ENCODE measurements at regions not wholly inside any gene's neighbourhood (a gene's known extent, or its start where the extent isn't known, plus 50 kb on each side); places are given as distances from the start of the nearest gene placed in this dataset.

DNA sequence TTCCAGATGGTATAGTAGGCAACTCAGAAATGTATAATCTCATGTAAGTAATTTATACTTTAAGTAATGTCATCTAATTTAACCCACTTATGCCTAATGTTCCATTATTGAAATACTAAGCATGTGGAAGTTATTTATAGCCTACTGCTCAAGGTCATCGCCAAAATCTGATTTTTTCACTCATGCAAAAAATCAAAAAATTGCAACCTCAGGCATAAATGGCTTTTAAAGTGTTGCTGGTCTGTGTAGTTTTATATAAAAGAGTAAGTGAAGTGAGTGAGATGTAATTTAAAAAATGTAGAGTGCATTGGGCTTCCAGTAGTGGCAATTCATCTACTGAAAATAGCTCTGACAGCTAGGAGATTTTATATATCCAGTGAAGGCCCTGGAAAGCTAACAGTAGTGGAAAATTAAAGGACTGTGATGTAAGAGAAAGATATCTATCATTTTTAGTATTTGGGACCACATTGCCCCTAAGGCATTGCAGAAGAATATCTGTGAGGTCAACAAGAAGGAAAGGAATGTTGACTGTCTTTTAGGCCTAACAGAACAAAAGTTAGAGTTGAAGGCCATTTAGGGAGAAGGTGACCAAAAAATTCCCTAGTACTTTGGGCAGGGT lies 624.5 kb upstream of the CHORDC1 start:
- WGBS (ENCODE audit: insufficient coverage, low coverage, low lambda C conversion rate, missing lambda C conversion rate), result 71% methylated on average over 1 of the region's 1 CpG
- Histone ChIP-seq H3K4me1 (no peaks in the 10 kb centered on the region), H3K4me3 (no peak overlapping the region), H3K9me3 (no peaks in the 10 kb centered on the region), H3K36me3 (no peaks in the 10 kb centered on the region), H3K27me3 (no peaks in the 10 kb centered on the region), H3K27ac (no peak overlapping the region)
- ATAC-seq (no peak), DNase-seq (no peak)
- intact Hi-C loops (cut with DNase I), result no loop called here
- TF ChIP-seq, protein P1, sequence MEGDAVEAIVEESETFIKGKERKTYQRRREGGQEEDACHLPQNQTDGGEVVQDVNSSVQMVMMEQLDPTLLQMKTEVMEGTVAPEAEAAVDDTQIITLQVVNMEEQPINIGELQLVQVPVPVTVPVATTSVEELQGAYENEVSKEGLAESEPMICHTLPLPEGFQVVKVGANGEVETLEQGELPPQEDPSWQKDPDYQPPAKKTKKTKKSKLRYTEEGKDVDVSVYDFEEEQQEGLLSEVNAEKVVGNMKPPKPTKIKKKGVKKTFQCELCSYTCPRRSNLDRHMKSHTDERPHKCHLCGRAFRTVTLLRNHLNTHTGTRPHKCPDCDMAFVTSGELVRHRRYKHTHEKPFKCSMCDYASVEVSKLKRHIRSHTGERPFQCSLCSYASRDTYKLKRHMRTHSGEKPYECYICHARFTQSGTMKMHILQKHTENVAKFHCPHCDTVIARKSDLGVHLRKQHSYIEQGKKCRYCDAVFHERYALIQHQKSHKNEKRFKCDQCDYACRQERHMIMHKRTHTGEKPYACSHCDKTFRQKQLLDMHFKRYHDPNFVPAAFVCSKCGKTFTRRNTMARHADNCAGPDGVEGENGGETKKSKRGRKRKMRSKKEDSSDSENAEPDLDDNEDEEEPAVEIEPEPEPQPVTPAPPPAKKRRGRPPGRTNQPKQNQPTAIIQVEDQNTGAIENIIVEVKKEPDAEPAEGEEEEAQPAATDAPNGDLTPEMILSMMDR (IDR thresholded peaks at IDR 0.05), result no peak
- TF ChIP-seq POLR2A (IDR thresholded peaks at IDR 0.05), result no peak

GRCh38 chr11:90846628-90847027 lies 623.8 kb upstream of the CHORDC1 start:
- H3K27ac ChIP-seq, result no peak overlapping the region
- H3K4me3 ChIP-seq, result no peak overlapping the region
- 60% methylated on average over 3 of the region's 3 CpGs for WGBS (ENCODE audit: insufficient coverage, low coverage, low lambda C conversion rate, missing lambda C conversion rate)
- H3K27me3 ChIP-seq, result no peaks in the 10 kb centered on the region
- H3K4me1 ChIP-seq, result no peaks in the 10 kb centered on the region
- ATAC-seq (no peak), DNase-seq (no peak)
- no peaks in the 10 kb centered on the region for H3K36me3 ChIP-seq
- TF ChIP-seq, protein P1 (IDR thresholded peaks at IDR 0.05), result no peak
- no peak for TF ChIP-seq POLR2A (IDR thresholded peaks at IDR 0.05)
- intact Hi-C loops (cut with DNase I), result no loop called here
- H3K9me3 ChIP-seq, result no peaks in the 10 kb centered on the region

- WGBS (ENCODE audit: insufficient coverage, low coverage, low lambda C conversion rate, missing lambda C conversion rate), result 70% methylated on average over 2 of the region's 2 CpGs
- Histone ChIP-seq H3K4me1 (no peaks in the 10 kb centered on the region), H3K27ac (no peak overlapping the region), H3K9me3 (no peaks in the 10 kb centered on the region), H3K4me3 (no peak overlapping the region), H3K27me3 (no peaks in the 10 kb centered on the region), H3K36me3 (no peaks in the 10 kb centered on the region)
- DNase-seq, result no peak
- ATAC-seq, result no peak
- no peak for TF ChIP-seq POLR2A (IDR thresholded peaks at IDR 0.05)
- intact Hi-C loops (cut with DNase I), result no loop called here
Measured at GRCh38 chr11:90845799-90846198, 623.0 kb upstream of the CHORDC1 start.

GRCh38 chr11:90845126-90845525 lies 622.3 kb upstream of the CHORDC1 start:
- intact Hi-C loops (cut with DNase I), result no loop called here
- Histone ChIP-seq H3K4me1 (no peaks in the 10 kb centered on the region), H3K9me3 (no peaks in the 10 kb centered on the region), H3K36me3 (no peaks in the 10 kb centered on the region), H3K4me3 (no peak overlapping the region), H3K27me3 (no peaks in the 10 kb centered on the region), H3K27ac (no peak overlapping the region)
- ATAC-seq (no peak), DNase-seq (no peak)
- 76% methylated on average over 1 of the region's 1 CpG for WGBS (ENCODE audit: insufficient coverage, low coverage, low lambda C conversion rate, missing lambda C conversion rate)
- no peak for TF ChIP-seq POLR2A (IDR thresholded peaks at IDR 0.05)
- TF ChIP-seq, protein P1 (IDR thresholded peaks at IDR 0.05), result no peak

DNA sequence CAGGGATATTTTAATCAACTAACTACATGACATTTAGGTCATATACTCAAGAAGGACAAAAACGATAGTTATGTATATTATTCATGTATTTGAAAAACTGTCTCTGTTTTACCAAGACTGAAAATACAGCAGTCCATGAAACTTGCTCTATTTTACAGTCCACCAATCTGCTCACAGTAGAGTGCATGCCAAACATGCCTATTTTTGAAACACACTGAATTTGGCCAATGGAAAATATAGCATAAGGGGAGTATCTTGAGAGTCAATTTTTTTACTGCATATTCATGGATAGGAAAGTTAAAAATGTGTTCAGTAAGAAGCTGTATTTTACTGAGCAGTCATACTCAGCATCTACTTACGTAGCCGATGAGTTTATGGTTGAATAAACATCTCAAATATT lies 621.2 kb upstream of the CHORDC1 start:
- intact Hi-C loops (cut with DNase I), result no loop called here
- no peak overlapping the region for H3K4me3 ChIP-seq
- WGBS (ENCODE audit: insufficient coverage, low coverage, low lambda C conversion rate, missing lambda C conversion rate), result 83% methylated on average over 3 of the region's 3 CpGs
- H3K27me3 ChIP-seq, result no peaks in the 10 kb centered on the region
- H3K36me3 ChIP-seq, result no peaks in the 10 kb centered on the region
- ATAC-seq, result no peak
- no peak for DNase-seq
- TF ChIP-seq, protein P1 (IDR thresholded peaks at IDR 0.05), result no peak
- no peak for TF ChIP-seq POLR2A (IDR thresholded peaks at IDR 0.05)
- H3K4me1 ChIP-seq, result no peaks in the 10 kb centered on the region
- no peaks in the 10 kb centered on the region for H3K9me3 ChIP-seq
- no peak overlapping the region for H3K27ac ChIP-seq
